A673 (cell line): ENCODE measurements at regions not wholly inside any gene's neighbourhood (a gene's known extent, or its start where the extent isn't known, plus 50 kb on each side); places are given as distances from the start of the nearest gene placed in this dataset.

Experiments
- BruUV-seq: library from RNA; stranded (reverse); fragments of 400-500 nt; replicated peaks from 2 replicates; lab custom pipeline; 2021; lab: Mats Ljungman, UMichigan
- CTCF ChIA-PET: fragments of 300-600 bp; sonication (Branson Sonifier 250); formaldehyde crosslinking; loops from one replicate; lab custom pipeline; 2022; ENCODE audit warnings: antibody characterized with exemption; lab: Charles Lee
- POLR2A ChIA-PET: fragments of 300-600 bp; sonication (Branson Sonifier 250); formaldehyde crosslinking; loops from one replicate; lab custom pipeline; 2022; ENCODE audit warnings: antibody characterized with exemption; ENCODE audit not compliant: low non-redundant PET; lab: Charles Lee
- DNase-seq: peaks from one replicate; pipeline ENCODE4 v3.0.0-alpha.2; 2015; ENCODE audit warnings: low spot score
- H3K27ac ChIP-seq: fragments of 200-600 bp; sonication (generic); 2 replicates; pipeline ENCODE4 v1.5.1; 2016; ENCODE audit warnings: mixed run types, low read depth, mild to moderate bottlenecking, mixed read lengths, antibody characterized with exemption, low read length; ENCODE audit not compliant: poor library complexity, severe bottlenecking
- H3K27me3 ChIP-seq: fragments of 200-600 bp; sonication (generic); replicated peaks from 2 replicates; pipeline ENCODE4 v1.6.1; 2017; ENCODE audit warnings: mixed run types, low read depth, mild to moderate bottlenecking, mixed read lengths, antibody characterized with exemption, low read length; ENCODE audit not compliant: insufficient read depth, poor library complexity
- H3K36me3 ChIP-seq: fragments of 200-600 bp; sonication (generic); 2 replicates; pipeline ENCODE4 v1.6.1; 2016; ENCODE audit warnings: mixed run types, mild to moderate bottlenecking, mixed read lengths, antibody characterized with exemption, low read length; ENCODE audit not compliant: insufficient read depth, poor library complexity, severe bottlenecking
- H3K4me1 ChIP-seq: fragments of 200-600 bp; sonication (generic); 2 replicates; pipeline ENCODE4 v1.6.1; 2017; ENCODE audit warnings: mixed run types, mild to moderate bottlenecking, mixed read lengths, antibody characterized with exemption, low read length; ENCODE audit not compliant: insufficient read depth, poor library complexity, severe bottlenecking
- H3K4me3 ChIP-seq: fragments of 200-600 bp; sonication (generic); 2 replicates; pipeline ENCODE4 v1.5.1; 2016; ENCODE audit warnings: low read depth, mixed run types, mild to moderate bottlenecking, mixed read lengths, low read length; ENCODE audit not compliant: poor library complexity, severe bottlenecking
- H3K9me3 ChIP-seq: fragments of 200-600 bp; sonication (generic); 2 replicates; pipeline ENCODE4 v1.6.1; 2016; ENCODE audit warnings: mixed run types, low read depth, mild to moderate bottlenecking, mixed read lengths, antibody characterized with exemption, low read length; ENCODE audit not compliant: poor library complexity, severe bottlenecking
- CTCF ChIP-seq: fragments of 300-800, 200-600 bp; sonication (generic); conservative IDR thresholded peaks from 2 replicates; pipeline ENCODE4 v1.5.1; 2017; ENCODE audit warnings: low read depth, mild to moderate bottlenecking, antibody characterized with exemption, low read length, moderate library complexity, mixed read lengths
- EZH2 ChIP-seq: fragments of 200-600 bp; sonication (generic); IDR thresholded peaks from 2 replicates; pipeline ENCODE4 v1.6.1; 2017; ENCODE audit warnings: borderline replicate concordance, low read depth, mild to moderate bottlenecking, mixed read lengths, antibody characterized with exemption, low read length; ENCODE audit not compliant: poor library complexity, severe bottlenecking
- intact Hi-C: fragments of 100-400 bp; cut with micrococcal nuclease; formaldehyde crosslinking; loops from one replicate; pipeline ENCODE4 v1.10.0; 2022; ENCODE audit not compliant: unreplicated experiment

GRCh38 chr20:39897781-39898466 is 791.1 kb downstream of the MAFB start:
- BruUV-seq = no TSS peak
- DNase-seq = no peak
- Histone ChIP-seq H3K27ac (no peak overlapping the region), H3K27me3 (no peaks in the 10 kb centered on the region), H3K4me1 (no peaks in the 10 kb centered on the region), H3K4me3 (no peak overlapping the region), H3K36me3 (no peaks in the 10 kb centered on the region), H3K9me3 (no peaks in the 10 kb centered on the region)
- TF ChIP-seq EZH2 (no peak), CTCF (no peak)
- POLR2A ChIA-PET = no interaction called here
- CTCF ChIA-PET = no interaction called here
- intact Hi-C loops = no loop called here

DNA sequence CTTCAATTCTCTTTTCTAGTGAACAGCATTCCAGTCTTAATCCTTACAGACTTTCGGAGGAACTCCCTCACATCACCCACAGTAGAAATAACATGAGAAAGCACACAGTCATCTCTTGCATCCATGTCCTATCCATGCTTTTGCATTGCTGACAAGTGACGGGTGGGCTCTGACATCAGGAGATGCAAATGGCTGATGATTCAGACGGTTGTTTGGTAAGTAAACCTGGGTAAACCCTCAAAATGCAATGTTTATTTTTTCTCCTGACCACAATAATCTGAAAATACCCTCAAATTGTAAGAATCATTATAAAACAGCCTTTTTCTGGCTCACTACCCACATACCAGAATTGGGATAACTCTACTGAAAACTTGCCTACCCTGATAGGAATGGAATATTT is 792.0 kb downstream of the MAFB start:
- H3K27me3 ChIP-seq = no peaks in the 10 kb centered on the region
- H3K36me3 ChIP-seq = no peaks in the 10 kb centered on the region
- H3K4me3 ChIP-seq = no peak overlapping the region
- BruUV-seq = no TSS peak
- ChIA-PET POLR2A (no interaction called here), CTCF (no interaction called here)
- no peaks in the 10 kb centered on the region for H3K9me3 ChIP-seq
- no peak for TF ChIP-seq EZH2
- TF ChIP-seq CTCF = no peak
- DNase-seq = no peak
- no peak overlapping the region for H3K27ac ChIP-seq
- no peaks in the 10 kb centered on the region for H3K4me1 ChIP-seq
- intact Hi-C loops = no loop called here

DNA sequence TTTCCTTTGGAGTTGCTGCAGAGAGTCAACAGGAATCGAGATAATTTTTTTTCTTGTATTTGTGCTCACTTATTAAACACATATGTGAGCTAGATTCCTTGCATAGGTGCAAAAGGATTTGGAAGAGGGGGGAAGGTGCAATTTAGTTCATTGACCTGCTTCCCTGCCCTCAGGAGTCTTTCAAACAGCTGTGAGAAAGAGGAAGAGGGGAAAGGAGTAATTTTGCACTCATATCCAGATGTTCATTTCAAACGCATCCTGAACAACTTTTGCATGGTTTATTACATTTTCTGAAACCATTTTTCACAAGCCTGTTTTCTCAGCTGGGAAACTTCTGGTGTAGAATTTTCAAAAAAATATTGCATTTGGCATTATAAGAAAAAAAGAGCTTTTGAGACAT is 795.0 kb downstream of the MAFB start:
- no peaks in the 10 kb centered on the region for H3K4me1 ChIP-seq
- H3K36me3 ChIP-seq = no peaks in the 10 kb centered on the region
- no TSS peak for BruUV-seq
- no peaks in the 10 kb centered on the region for H3K27me3 ChIP-seq
- ChIA-PET CTCF (interaction anchor here (0.6 kb wide), 1 partner anchor 13 kb away, joined by 3 read pairs; no protein-coding TSS in a partner anchor), POLR2A (no interaction called here)
- H3K27ac ChIP-seq = no peak overlapping the region
- H3K4me3 ChIP-seq = no peak overlapping the region
- no peaks in the 10 kb centered on the region for H3K9me3 ChIP-seq
- intact Hi-C loops = no loop called here
- no peak for TF ChIP-seq EZH2
- no peak for DNase-seq
